ENCODE measurements at regions not wholly inside any gene's neighbourhood (a gene's known extent, or its start where the extent isn't known, plus 50 kb on each side); places are given as distances from the start of the nearest gene placed in this dataset.

DNA sequence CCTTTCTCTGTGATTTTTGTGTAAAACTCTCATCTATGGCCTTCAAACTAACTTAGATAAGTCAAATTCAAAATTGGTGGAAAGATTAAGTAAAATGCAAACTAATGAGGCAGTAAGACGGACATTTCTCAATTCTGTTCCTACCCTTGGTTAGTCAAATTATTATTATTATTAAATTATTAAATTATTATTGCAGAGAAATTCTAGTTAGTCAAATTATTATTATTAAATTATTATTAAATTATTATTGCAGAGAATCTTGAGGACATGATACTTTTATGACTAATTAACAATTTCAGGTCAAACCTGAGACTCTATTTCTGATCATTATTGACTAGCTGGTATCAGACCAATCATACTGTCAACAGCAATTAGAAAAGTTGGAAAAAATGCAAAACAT, 845.0 kb upstream of the NECTIN3 start:
- ATAC-seq, result no peak
- no peak for DNase-seq

DNA sequence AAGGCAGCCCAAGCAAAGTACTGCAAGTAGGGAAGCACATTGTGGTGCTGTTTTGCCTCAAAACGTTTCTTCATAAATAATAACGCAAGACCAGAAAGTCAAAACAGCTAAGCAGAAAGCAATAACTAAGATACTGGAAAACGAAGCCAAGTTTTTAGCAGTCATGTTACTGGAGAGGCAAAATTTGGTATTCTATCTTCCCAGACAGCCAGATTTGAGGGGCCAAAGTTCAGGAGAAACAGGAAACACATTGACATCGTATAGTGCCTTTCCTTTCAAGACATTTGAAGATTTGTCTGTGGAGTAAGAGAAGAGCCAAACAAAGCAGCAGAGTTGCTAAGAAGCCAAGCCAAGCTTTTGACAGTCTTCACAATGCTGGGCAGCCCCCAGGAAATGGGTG, 843.6 kb upstream of the NECTIN3 start:
- TF ChIP-seq, protein P1, sequence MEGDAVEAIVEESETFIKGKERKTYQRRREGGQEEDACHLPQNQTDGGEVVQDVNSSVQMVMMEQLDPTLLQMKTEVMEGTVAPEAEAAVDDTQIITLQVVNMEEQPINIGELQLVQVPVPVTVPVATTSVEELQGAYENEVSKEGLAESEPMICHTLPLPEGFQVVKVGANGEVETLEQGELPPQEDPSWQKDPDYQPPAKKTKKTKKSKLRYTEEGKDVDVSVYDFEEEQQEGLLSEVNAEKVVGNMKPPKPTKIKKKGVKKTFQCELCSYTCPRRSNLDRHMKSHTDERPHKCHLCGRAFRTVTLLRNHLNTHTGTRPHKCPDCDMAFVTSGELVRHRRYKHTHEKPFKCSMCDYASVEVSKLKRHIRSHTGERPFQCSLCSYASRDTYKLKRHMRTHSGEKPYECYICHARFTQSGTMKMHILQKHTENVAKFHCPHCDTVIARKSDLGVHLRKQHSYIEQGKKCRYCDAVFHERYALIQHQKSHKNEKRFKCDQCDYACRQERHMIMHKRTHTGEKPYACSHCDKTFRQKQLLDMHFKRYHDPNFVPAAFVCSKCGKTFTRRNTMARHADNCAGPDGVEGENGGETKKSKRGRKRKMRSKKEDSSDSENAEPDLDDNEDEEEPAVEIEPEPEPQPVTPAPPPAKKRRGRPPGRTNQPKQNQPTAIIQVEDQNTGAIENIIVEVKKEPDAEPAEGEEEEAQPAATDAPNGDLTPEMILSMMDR (IDR thresholded peaks at IDR 0.05), result no peak
- Histone ChIP-seq H3K4me1 (no peaks in the 10 kb centered on the region), H3K27me3 (peaks cover 0 to 4% (median 0%) of the 10 kb centered on the region in 4 donors), H3K4me3 (no peak overlapping the region), H3K9me3 (no peaks in the 10 kb centered on the region), H3K36me3 (no peaks in the 10 kb centered on the region), H3K27ac (no peak overlapping the region)
- DNase-seq (no peak), ATAC-seq (no peak), FAIRE-seq (no peak)
- 52 to 53% methylated on average over 4 of the region's 4 CpGs for WGBS, 2 donors
- intact Hi-C loops (cut with DNase I), result no loop called here

More for the DNA sequence above, 845.0 kb upstream of the NECTIN3 start:
- FAIRE-seq, result no peak
- Histone ChIP-seq H3K27me3 (peaks cover 0 to 4% (median 0%) of the 10 kb centered on the region in 4 donors), H3K27ac (no peak overlapping the region), H3K9me3 (no peaks in the 10 kb centered on the region), H3K4me3 (no peak overlapping the region), H3K36me3 (no peaks in the 10 kb centered on the region), H3K4me1 (no peaks in the 10 kb centered on the region)
- TF ChIP-seq, protein P1 (IDR thresholded peaks at IDR 0.05), result no peak
- intact Hi-C loops (cut with DNase I), result no loop called here
- 72% methylated on average over 1 of the region's 1 CpG for WGBS, 2 donors

DNA sequence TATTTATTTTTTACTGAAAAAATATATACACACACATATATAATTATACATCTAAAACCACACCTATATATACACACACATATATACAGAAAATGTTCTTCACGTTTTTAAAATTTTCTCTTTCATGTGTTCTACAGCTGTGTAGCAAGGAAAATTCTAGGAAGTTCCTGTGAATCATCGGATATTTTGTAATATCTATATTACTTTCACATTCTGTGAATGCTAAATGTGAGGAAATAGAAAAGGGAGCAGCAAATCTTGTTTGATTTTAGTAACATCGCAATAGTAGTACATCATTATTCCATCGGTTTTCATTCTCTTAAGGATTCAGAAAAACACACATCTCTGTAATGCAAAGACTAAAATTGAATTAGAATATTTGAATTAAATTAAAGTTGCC, 836.8 kb upstream of the NECTIN3 start:
- no peak for DNase-seq
- no peaks in the 10 kb centered on the region for H3K36me3 ChIP-seq
- no peaks in the 10 kb centered on the region for H3K9me3 ChIP-seq
- FAIRE-seq, result no peak
- 66 to 80% methylated on average over 4 of the region's 4 CpGs for WGBS, 2 donors
- no peaks in the 10 kb centered on the region for H3K27me3 ChIP-seq
- intact Hi-C loops (cut with DNase I), result no loop called here
- no peak overlapping the region for H3K4me3 ChIP-seq
- H3K4me1 ChIP-seq, result no peaks in the 10 kb centered on the region
- TF ChIP-seq, protein P1 (IDR thresholded peaks at IDR 0.05), result no peak
- ATAC-seq, result no peak
- no peak overlapping the region for H3K27ac ChIP-seq

DNA sequence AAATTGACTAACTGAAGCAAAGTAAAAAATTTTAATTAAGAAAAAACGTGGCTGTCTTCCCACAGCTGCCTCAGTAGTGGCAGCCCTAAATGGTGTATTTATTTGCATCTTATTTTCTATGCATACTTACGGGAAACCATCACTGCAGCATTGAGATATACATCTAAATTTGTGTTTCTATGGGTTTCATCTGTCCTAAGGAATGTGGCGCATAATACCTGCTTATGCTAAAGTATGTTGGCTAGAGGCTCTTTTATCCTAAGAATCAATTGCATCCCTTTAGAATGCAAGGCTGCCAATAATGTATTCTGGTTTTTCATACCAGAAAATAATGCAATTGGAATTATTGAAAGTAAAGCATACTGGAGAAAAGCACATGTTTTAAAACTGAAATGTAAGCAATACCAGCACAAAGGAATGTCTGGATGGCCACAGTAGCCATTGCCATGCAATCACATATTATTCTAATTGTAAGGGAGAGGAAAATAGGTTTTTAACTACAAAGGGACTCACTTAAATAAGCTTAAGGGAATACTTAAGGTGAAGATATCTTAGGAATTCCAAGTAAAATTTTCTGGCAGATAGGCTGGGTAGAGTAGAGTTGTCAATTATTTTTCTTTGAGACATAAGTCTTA, 834.5 kb upstream of the NECTIN3 start:
- no peaks in the 10 kb centered on the region for H3K36me3 ChIP-seq
- 51 to 59% methylated on average over 3 of the region's 3 CpGs for WGBS, 2 donors

DNA sequence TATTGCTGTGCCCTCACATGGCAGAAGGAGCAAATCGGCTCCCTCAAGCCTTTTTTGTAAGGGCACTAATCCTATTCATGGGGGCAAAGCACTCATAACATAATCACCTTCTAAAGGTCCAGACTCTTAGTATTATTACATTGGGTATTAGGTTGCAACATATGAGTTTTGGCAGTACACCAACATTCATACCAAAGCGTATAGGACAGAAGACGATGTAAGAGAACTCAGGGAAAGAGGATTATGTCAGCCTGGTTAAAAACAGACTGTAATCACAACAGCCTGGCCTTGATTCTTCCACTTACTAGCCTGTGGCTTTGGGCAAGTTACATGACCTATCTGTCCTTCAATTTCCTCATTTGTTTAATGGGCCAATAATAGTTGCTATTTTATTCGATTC, 828.5 kb upstream of the NECTIN3 start:
- FAIRE-seq, result no peak
- intact Hi-C loops (cut with DNase I), result no loop called here
- 76 to 86% methylated on average over 4 of the region's 4 CpGs for WGBS, 2 donors

More for the DNA sequence above, 834.5 kb upstream of the NECTIN3 start:
- DNase-seq (no peak), ATAC-seq (no peak), FAIRE-seq (no peak)
- no peaks in the 10 kb centered on the region for H3K4me1 ChIP-seq
- H3K9me3 ChIP-seq, result no peaks in the 10 kb centered on the region
- no peak overlapping the region for H3K4me3 ChIP-seq
- H3K27ac ChIP-seq, result no peak overlapping the region
- no peaks in the 10 kb centered on the region for H3K27me3 ChIP-seq
- intact Hi-C loops (cut with DNase I), result no loop called here
- TF ChIP-seq, protein P1 (IDR thresholded peaks at IDR 0.05), result no peak

More for the DNA sequence above, 828.5 kb upstream of the NECTIN3 start:
- Histone ChIP-seq H3K27me3 (no peaks in the 10 kb centered on the region), H3K4me3 (no peak overlapping the region), H3K27ac (no peak overlapping the region), H3K4me1 (no peaks in the 10 kb centered on the region), H3K9me3 (no peaks in the 10 kb centered on the region), H3K36me3 (no peaks in the 10 kb centered on the region)
- ATAC-seq, result no peak
- DNase-seq, result no peak
- TF ChIP-seq, protein P1 (IDR thresholded peaks at IDR 0.05), result no peak

Measured in pancreas (tissue), 10 donors.